Skin epidermis (tissue), 12 donors: ENCODE measurements at regions not wholly inside any gene's neighbourhood (a gene's known extent, or its start where the extent isn't known, plus 50 kb on each side); places are given as distances from the start of the nearest gene placed in this dataset.
"Not testable (repeated sequence)": the region's sequence is repeated elsewhere in the genome, so short reads cannot be mapped to it uniquely, and the experiment has no call there.

Source experiments
- H3K27ac ChIP-seq, 21 experiments: fragments of 200-600 bp; sonication (generic) in 11 of 21; one replicate each; pipeline ENCODE4 v1.5.0; 2020; ENCODE audit warnings: mild to moderate bottlenecking in 3 of 21, inconsistent platforms in 2 of 21, moderate library complexity in 2 of 21
- H3K4me3 ChIP-seq, 7 experiments: fragments of 200-600 bp; sonication (generic) in 2 of 7; one replicate each; pipeline ENCODE4 v1.5.0; 2020; ENCODE audit warnings: inconsistent platforms in 2 of 7, mild to moderate bottlenecking in 2 of 7, moderate library complexity in 1 of 7

DNA sequence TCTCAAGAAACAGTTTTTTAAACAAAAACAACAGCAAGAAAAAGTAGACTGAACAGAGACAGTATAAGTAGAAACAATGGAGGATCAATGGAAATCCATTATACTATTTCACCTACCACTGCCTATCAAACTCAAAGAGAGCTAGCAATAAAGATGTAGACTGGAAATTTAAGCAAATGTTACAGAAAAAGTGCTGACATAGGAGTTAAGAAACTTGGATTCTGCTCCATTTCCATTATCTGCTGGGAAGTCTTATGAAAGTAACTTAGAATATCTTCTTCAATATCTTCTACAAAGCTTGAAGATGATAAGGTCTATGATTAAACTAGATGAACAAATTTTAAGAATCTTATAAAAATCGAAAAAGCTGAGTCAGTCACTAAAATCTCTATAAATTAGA, 1469.8 kb upstream of the C9orf72 start:
- no peak overlapping the region for H3K27ac ChIP-seq
- no peak overlapping the region for H3K4me3 ChIP-seq

GRCh38 chr9:29044959-29045358, 1471.7 kb upstream of the C9orf72 start:
- no peak overlapping the region for H3K4me3 ChIP-seq
- H3K27ac ChIP-seq, result no peak overlapping the region

DNA sequence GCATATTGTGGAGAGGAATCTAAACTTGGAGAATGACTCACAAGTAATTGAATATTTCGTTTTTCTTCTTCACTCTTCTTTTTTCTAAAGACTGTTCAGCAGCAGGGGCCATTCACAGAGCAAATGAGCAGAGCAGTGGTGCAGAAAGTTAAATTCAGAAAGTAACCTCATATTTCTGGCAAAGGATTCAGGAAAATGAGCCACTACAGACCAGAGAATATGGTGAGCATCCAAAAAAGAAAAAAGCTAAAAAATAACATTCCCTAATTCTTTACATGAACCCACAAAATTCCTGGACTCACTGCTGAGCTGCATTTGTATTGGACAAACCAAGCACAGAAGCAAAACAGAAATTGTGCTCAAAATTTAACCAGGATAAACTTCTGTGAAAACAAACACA, 1486.8 kb upstream of the C9orf72 start:
- Histone ChIP-seq H3K4me3 (no peak overlapping the region), H3K27ac (no peak overlapping the region)

GRCh38 chr9:29062446-29062845, 1489.2 kb upstream of the C9orf72 start:
- H3K27ac ChIP-seq, result no peak overlapping the region
- H3K4me3 ChIP-seq, result no peak overlapping the region

GRCh38 chr9:29063031-29063430, 1489.8 kb upstream of the C9orf72 start:
- H3K4me3 ChIP-seq, result no peak overlapping the region
- no peak overlapping the region for H3K27ac ChIP-seq

DNA sequence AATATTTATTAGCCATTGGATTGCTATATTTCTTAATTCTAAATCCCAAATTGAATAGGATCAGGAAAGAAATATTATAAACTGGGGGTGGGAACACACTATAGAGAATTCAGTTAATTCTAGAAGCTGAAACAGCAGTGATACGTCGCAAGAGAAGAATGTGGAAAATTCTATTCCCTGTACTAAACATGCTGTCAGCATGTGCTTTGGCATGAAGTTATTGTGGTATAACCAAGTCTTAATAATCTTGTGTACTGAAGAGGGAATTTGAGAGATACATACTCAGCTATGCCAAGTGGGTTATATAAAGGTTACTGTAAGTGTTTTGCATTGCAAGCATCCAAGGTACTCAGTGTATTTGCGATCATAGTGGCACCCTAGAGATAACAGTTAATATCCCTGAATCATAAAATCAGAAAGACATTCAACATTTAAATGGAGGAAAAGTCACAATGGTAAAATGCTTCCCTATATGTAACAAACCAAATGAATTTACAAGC, 1492.9 kb upstream of the C9orf72 start:
- H3K27ac ChIP-seq, result no peak overlapping the region
- H3K4me3 ChIP-seq, result no peak overlapping the region

- no peak overlapping the region for H3K27ac ChIP-seq
- no peak overlapping the region for H3K4me3 ChIP-seq
These were observed 1495.2 kb upstream of the C9orf72 start for GRCh38 chr9:29068461-29068860.

GRCh38 chr9:29069376-29069775, 1496.1 kb upstream of the C9orf72 start:
- no peak overlapping the region for H3K27ac ChIP-seq
- H3K4me3 ChIP-seq, result no peak overlapping the region

GRCh38 chr9:29078063-29078666, 1504.9 kb upstream of the C9orf72 start:
- no peak overlapping the region for H3K27ac ChIP-seq
- H3K4me3 ChIP-seq, result no peak overlapping the region

GRCh38 chr9:29100762-29101161, 1527.5 kb upstream of the C9orf72 start:
- no peak overlapping the region for H3K27ac ChIP-seq

GRCh38 chr9:29104166-29104565, 1530.9 kb upstream of the C9orf72 start:
- H3K27ac ChIP-seq, H3K4me3 ChIP-seq: not testable (repeated sequence)

More at GRCh38 chr9:29100762-29101161, 1527.5 kb upstream of the C9orf72 start:
- no peak overlapping the region for H3K4me3 ChIP-seq

DNA sequence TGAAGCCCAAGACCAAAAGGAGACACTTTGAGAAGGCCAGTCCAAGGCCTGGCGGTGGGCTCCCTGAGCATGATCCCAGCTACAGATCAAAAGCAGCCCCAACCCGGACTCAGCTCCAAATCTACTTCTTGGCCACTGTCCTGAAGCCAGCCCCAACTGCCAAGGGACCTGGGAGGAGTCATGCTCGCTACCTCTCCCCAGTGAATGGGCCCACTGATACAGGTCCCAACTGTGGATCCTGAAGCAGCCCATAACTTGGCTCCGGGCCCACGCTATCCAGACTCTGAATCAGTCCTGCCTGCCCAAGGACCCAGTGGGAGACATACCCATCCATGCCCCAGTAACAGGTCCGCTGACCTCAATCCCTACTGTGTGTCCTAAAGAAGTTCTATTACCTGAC, 1545.3 kb upstream of the C9orf72 start:
- H3K27ac ChIP-seq, result no peak overlapping the region
- no peak overlapping the region for H3K4me3 ChIP-seq

DNA sequence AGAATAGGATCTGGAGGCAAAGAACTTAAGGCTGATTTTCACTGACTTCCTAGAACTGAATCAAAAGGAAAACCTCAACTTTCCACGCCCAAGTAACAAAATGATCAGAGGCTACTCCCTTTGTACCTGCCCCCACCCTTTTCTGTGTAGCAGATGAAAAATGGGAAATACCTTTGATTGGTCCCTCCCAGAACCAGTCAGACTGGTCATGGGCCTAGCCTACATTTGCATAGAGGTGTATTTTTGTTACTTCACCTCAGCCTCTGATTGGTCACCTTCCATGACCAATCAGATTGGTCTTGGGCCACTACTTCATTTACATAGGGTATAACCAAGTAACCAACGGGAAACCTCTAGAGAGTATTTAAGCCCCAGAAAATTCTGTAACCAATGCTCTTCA, 1553.5 kb upstream of the C9orf72 start:
- H3K27ac ChIP-seq, result no peak overlapping the region
- no peak overlapping the region for H3K4me3 ChIP-seq

GRCh38 chr9:29129763-29130162, 1556.5 kb upstream of the C9orf72 start:
- H3K27ac ChIP-seq, result no peak overlapping the region
- H3K4me3 ChIP-seq, result no peak overlapping the region

- no peak overlapping the region for H3K4me3 ChIP-seq
- H3K27ac ChIP-seq, result no peak overlapping the region
These were observed 1571.2 kb upstream of the C9orf72 start for GRCh38 chr9:29144476-29144875.

DNA sequence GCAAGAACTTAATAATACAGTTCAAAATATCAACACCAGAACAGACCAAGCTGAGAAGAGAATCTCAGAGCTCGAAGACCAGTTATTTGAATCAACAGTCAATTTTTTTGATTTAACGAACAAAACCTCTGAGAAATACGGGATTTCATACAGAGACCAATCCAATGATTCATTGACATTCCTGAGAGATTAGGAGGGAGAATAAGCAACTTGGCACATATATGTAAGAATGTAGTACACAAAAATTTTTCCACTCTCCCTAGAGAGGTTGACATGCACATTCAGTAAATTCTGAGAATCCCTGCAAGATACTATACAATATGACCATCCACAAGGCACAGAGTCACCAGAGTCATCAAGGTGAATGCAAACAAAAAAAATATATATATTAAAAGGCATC, 1577.3 kb upstream of the C9orf72 start:
- Histone ChIP-seq H3K4me3 (no peak overlapping the region), H3K27ac (no peak overlapping the region)

DNA sequence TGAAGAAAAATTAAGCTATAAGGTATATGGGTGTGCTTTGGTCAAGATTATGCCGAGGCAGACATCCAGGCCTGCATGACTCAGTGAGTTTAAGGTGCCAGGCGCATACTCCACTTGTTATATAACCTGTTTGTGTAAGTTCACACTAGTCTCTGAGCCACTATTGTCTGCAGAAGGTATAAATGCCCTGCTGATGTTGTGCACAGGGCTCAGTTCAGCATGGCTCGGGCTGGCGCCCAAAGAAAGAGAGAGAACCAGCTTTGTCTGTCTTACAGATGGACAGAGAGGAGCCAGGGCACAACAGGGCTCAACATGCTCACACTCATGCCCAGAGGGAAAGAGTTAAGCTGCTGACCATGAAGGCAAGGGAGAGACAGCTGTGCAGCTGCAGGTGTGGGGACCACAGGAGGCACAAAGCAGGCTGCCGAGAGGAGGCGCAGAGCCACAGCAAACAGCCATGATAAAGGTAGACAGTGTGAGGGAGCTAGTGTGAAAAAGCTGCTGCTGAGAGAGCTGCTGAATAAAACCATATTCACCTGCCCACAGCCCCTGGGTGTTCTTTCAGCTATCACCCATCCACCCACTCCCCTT, 1587.6 kb upstream of the C9orf72 start:
- H3K27ac ChIP-seq, result no peak overlapping the region
- no peak overlapping the region for H3K4me3 ChIP-seq

- H3K4me3 ChIP-seq, result no peak overlapping the region
These were observed 1600.9 kb upstream of the C9orf72 start for GRCh38 chr9:29174136-29174535.

GRCh38 chr9:29176231-29176630, 1603.0 kb upstream of the C9orf72 start:
- Histone ChIP-seq H3K27ac (no peak overlapping the region), H3K4me3 (no peak overlapping the region)

More at GRCh38 chr9:29174136-29174535, 1600.9 kb upstream of the C9orf72 start:
- no peak overlapping the region for H3K27ac ChIP-seq

DNA sequence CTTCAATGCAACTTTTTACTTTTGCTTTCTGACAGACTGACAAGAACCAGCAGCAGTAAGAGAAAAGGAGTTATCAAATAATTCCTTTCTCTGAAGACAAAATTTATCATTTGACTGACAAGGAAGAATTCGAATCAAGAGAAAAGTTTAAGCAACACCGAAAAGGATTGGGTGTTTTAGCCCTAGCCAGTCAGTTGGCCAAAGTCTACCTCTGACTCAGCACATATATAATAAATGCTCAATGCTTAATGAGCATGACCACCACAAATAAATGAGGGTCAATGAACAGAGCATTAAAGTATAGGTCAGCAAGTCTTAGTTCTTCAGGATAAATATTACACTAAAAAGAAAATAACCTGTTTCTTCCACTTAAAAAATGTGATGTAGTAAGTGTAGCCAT, 1603.5 kb upstream of the C9orf72 start:
- no peak overlapping the region for H3K4me3 ChIP-seq
- H3K27ac ChIP-seq, result no peak overlapping the region

DNA sequence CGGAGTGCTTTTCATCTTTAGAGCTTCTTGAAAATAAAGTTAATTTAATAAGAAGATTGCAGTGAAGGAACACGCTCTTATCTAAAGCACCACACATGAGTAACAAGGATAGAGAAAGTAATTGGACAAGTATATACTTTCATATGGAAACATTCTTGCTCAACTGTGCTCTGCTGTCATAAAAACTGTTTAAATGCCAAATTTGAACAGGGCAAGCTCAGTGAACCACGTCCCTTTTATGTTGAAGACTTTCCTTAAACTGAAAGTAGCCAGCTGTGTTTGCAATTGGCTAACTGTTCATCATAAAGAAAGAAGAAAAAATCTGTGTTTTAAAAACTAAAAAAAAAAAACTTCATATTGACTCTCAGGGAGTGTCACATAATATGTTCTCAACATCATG, 1610.7 kb upstream of the C9orf72 start:
- Histone ChIP-seq H3K4me3 (no peak overlapping the region), H3K27ac (no peak overlapping the region)

DNA sequence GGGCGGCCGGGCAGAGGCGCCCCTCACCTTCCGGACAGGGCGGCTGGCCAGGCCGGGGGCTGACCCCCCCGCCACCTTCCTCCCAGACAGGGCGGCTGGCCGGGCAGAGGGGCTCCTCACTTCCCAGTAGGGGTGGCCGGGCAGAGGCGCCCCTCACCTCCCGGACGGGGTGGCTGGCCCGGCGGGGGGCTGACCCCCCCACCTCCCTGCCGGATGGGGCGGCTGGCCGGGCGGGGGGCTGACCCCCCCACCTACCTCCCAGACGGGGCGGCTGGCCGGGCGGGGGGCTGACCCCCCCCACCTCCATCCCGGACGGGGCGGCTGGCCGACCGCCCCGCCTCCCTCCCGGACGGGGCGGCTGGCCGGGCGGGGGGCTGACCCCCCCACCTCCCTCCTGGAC, 1615.5 kb upstream of the C9orf72 start:
- H3K4me3 ChIP-seq, H3K27ac ChIP-seq: not testable (repeated sequence)
